ENCODE measurements at regions not wholly inside any gene's neighbourhood (a gene's known extent, or its start where the extent isn't known, plus 50 kb on each side); places are given as distances from the start of the nearest gene placed in this dataset.
"Not testable (repeated sequence)": the region's sequence is repeated elsewhere in the genome, so short reads cannot be mapped to it uniquely, and the experiment has no call there.

- DNase-seq (ENCODE audit: low spot score): no peak
Measured at GRCh38 chr1:9466780-9467758, 72.2 kb upstream of the SLC25A33 start.

- DNase-seq (ENCODE audit: low spot score): not testable (repeated sequence)
Measured at GRCh38 chr1:9469882-9470281, 69.4 kb upstream of the SLC25A33 start.

DNA sequence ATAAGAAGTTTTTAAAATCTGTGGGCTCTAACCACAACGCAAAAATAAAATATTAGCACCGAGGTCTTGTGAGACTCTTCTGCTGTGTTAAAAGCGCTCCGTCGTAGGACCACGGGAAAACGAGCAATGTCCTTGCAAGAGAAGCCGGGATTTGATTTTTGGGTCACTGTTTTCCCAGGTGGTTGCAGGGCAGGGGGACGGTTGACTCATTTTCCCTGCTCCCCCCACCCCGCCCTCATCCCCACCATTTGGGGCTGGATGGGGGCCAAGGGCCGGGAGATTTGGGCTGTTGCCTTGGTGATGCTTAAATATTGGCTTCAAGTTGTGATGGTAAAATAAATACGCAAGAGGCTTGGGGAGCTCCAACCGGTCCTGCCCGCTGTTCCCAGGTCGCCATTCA, 67.6 kb upstream of the SLC25A33 start:
- no peak for DNase-seq (ENCODE audit: low spot score)

DNA sequence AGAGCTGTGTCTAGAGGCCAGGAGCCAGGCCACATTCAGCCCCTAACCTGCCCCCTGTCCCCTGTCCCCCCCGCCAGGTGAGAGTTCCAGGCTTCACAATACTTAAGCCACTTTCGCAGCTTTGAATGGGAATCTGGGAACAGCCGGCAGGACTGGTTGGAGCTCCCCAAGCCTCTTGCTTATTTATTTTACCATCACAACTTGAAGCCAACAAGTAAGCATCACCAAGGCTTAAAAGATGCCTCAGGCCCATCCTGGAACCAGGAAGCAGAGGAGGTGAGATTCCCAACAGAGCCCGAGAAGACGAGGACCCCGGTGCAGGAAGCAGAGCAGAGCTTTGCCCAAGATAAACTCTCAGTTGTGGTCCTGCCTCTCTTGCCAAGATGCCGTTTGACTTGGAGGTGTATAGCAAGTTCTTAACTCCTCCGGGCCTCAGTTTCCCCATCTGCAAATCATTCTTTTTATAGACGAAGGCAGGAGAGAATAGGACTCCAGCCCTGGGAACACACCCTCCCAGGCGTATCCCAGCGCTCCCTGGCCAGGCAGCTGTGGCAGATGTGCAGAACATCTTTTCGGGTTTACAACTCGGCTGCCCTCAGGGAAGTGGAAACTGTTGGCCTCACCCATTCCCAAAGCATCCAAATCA, 66.8 kb upstream of the SLC25A33 start:
- DNase-seq (ENCODE audit: low spot score): no peak

DNA sequence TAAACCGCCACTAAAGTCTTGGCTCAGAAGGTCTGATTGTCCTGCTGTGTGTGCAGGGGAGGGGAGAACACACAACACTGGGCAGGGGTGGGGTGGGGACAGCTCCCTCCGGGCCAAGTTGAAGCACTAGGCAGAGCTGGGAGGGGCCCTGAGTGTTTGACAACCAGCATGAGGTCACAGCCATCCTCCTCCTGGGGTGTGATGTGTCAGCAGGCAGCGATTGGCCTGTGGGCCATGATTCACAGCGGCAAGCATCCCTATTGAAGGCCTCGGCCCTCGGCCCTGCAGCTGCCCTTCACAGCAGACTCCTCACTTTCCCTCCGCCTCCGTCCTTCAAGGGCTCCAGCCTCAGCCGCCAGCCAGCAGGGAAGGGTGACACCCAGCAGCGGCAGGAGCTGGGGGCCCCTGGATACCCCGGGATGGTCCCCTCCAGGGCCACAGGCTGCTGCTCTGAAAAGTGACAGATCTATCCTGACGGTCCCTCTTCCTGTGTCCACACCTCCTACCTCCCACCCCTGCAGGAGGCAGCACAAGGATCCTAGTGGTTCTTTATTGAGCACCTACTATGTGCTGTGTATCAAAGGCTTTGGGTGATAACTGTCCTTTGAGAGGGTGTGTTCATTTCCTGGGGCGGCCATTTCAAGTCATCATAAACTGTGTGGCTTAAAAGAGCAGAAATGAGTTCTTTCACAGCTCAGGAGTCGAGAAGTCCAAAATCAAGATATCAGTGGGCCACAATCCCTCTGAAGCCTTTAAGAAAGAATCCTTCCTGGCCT, 66.0 kb upstream of the SLC25A33 start:
- no peak for DNase-seq (ENCODE audit: low spot score)

DNA sequence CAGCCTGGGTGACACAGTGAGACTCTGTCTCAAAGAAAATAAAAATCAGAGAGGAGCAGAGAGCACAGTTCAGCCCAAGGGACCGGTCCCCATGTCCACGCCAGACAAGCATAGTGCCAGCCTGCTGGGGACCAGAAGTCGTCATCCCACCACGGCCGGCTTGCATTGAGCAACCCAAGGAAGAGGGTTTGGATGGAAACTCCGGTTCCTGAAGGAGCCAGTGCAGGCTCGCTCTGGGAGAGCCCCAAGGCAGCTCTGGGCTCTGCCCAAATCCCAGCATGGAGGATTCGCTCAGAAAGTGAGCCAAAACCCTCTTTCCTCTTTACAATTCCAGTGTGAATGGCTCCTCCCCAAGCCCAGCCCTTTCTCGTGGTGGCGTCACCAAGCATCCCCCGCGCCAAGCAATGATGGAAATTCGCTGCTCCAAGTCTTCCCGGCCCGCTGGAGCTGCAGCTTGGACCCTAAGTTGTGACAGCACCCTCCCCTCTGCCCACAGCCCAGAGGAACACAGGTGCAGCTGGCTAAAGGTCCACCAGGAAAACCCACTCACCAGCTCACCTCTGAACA, 64.1 kb upstream of the SLC25A33 start:
- no peak for DNase-seq (ENCODE audit: low spot score)

GRCh38 chr1:9476790-9477463, 62.3 kb upstream of the SLC25A33 start:
- no peak for DNase-seq (ENCODE audit: low spot score)

- no peak for DNase-seq (ENCODE audit: low spot score)
Measured at GRCh38 chr1:9477535-9477934, 61.7 kb upstream of the SLC25A33 start.

DNA sequence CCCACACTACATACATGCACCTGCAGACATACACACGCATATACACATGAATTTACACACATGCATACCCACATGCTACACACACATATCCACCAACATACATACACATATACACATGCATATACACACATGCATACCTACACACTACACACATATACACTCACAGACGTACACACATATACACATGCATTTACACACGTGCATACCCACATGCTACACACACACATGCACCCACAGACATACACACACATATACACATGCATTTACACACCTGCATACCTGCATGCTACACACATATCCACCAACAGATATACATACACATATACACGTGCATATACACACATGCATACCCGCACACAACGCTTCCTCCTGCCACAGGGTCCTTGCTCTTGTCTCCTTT, 61.2 kb upstream of the SLC25A33 start:
- DNase-seq (ENCODE audit: low spot score): no peak

GRCh38 chr1:9481048-9481447, 58.2 kb upstream of the SLC25A33 start:
- DNase-seq (ENCODE audit: low spot score): no peak

- DNase-seq (ENCODE audit: low spot score): no peak
Measured at GRCh38 chr1:9482403-9482802, 56.9 kb upstream of the SLC25A33 start.

- DNase-seq (ENCODE audit: low spot score): no peak
Measured at GRCh38 chr1:9482816-9483572, 56.3 kb upstream of the SLC25A33 start.

- no peak for DNase-seq (ENCODE audit: low spot score)
Measured at GRCh38 chr1:9486466-9487140, 52.7 kb upstream of the SLC25A33 start.
